Activated B cell treated with CpG ODN at 0.5 μM for 24 hours (primary cell): ENCODE measurements at regions not wholly inside any gene's neighbourhood (a gene's known extent, or its start where the extent isn't known, plus 50 kb on each side); places are given as distances from the start of the nearest gene placed in this dataset.

Experiments
- ATAC-seq: fragments of 200-7000 bp; cut with Tn5 transposase; one replicate; pipeline ENCODE4 v1.10.0; 2021; ENCODE audit warnings: low read depth, mild to moderate bottlenecking, moderate library complexity
- CTCF ChIA-PET: fragments of 350-600 bp; sonication (Branson Sonifier 250); formaldehyde crosslinking; loops from one replicate; lab custom pipeline; 2021; ENCODE audit warnings: antibody characterized with exemption; lab: Charles Lee
- POLR2A ChIA-PET: fragments of 350-600 bp; sonication (Branson Sonifier 250); formaldehyde crosslinking; loops from one replicate; lab custom pipeline; 2021; ENCODE audit warnings: antibody characterized with exemption; lab: Charles Lee
- DNase-seq: peaks from one replicate; pipeline ENCODE4 v3.0.0; 2022
- H3K27ac Mint-ChIP-seq: one replicate; pipeline ENCODE4 v1.8.0; 2020; ENCODE audit warnings: mixed read lengths
- H3K27me3 Mint-ChIP-seq: one replicate; pipeline ENCODE4 v1.8.0; 2021; ENCODE audit warnings: mixed read lengths
- H3K36me3 Mint-ChIP-seq: one replicate; pipeline ENCODE4 v1.8.0; 2021; ENCODE audit warnings: low read depth, mixed read lengths
- H3K4me1 Mint-ChIP-seq: one replicate; pipeline ENCODE4 v1.8.0; 2021; ENCODE audit warnings: mixed read lengths
- H3K4me3 Mint-ChIP-seq: one replicate; pipeline ENCODE4 v1.8.0; 2020; ENCODE audit warnings: mild to moderate bottlenecking, mixed read lengths
- H3K9me3 Mint-ChIP-seq: one replicate; pipeline ENCODE4 v1.8.0; 2020; ENCODE audit warnings: mixed read lengths
- intact Hi-C: fragments of 100-400 bp; cut with micrococcal nuclease; formaldehyde crosslinking; loops from one replicate; pipeline ENCODE4 v1.15.1; 2024
- TF ChIP-seq, protein P1 (sequence below): fragments of 200-600 bp; IDR thresholded peaks from one replicate; pipeline ENCODE4 v1.8.0; 2022; ENCODE audit warnings: antibody characterized with exemption, mild to moderate bottlenecking

DNA sequence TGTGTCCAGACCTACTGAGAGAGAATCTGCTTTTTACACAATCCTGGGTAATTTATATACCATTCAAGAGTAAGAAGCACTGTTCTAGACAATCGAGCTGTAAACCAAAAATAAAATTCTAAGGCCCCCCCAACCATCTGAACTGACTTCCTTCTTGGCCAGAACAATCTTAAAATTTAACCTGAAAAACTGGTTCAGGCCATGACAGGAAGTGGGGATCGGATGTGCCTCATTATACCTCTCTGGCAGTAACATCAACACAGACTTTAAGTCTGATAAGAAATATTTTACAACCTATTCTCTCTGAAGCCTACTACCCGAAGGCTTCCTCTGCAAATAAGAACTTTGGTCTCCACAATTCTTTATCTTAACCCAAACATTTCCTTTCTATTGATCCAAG is 75.2 kb upstream of the KIF5B start:
- ChIA-PET POLR2A (no interaction called here), CTCF (no interaction called here)
- H3K36me3 Mint-ChIP-seq = no peaks in the 10 kb centered on the region

DNA sequence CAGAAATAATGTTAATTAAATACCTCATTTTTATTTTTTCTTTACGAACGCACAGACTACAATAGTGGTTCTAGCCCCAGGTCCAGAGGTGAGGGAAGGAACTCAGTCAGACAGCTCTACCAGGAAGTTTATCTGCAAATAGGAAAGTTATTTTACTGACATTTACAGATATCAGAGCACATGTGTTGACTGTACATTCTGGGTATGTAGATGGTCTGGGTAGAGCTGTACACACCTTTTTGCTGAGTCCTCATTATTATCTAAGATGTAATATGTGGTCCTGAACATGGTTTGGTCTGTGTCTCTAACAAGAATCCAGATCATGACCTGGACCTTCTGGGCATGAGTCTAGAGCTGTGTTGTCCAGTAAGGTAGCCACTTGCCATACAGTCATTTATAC is 74.6 kb upstream of the KIF5B start:
- Mint-ChIP-seq H3K27ac (no peak overlapping the region), H3K27me3 (no peaks in the 10 kb centered on the region), H3K4me3 (no peak overlapping the region), H3K4me1 (no peaks in the 10 kb centered on the region), H3K36me3 (no peaks in the 10 kb centered on the region), H3K9me3 (no peaks in the 10 kb centered on the region)
- no peak for ATAC-seq
- ChIA-PET CTCF (no interaction called here), POLR2A (no interaction called here)
- intact Hi-C loops = no loop called here
- DNase-seq = no peak
- TF ChIP-seq, protein P1, sequence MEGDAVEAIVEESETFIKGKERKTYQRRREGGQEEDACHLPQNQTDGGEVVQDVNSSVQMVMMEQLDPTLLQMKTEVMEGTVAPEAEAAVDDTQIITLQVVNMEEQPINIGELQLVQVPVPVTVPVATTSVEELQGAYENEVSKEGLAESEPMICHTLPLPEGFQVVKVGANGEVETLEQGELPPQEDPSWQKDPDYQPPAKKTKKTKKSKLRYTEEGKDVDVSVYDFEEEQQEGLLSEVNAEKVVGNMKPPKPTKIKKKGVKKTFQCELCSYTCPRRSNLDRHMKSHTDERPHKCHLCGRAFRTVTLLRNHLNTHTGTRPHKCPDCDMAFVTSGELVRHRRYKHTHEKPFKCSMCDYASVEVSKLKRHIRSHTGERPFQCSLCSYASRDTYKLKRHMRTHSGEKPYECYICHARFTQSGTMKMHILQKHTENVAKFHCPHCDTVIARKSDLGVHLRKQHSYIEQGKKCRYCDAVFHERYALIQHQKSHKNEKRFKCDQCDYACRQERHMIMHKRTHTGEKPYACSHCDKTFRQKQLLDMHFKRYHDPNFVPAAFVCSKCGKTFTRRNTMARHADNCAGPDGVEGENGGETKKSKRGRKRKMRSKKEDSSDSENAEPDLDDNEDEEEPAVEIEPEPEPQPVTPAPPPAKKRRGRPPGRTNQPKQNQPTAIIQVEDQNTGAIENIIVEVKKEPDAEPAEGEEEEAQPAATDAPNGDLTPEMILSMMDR = no peak

More for the DNA sequence above, 75.2 kb upstream of the KIF5B start:
- TF ChIP-seq, protein P1 = no peak
- intact Hi-C loops = no loop called here
- Mint-ChIP-seq H3K27me3 (no peaks in the 10 kb centered on the region), H3K27ac (no peak overlapping the region), H3K9me3 (no peaks in the 10 kb centered on the region), H3K4me1 (no peaks in the 10 kb centered on the region), H3K4me3 (no peak overlapping the region)
- DNase-seq = no peak
- ATAC-seq = no peak

DNA sequence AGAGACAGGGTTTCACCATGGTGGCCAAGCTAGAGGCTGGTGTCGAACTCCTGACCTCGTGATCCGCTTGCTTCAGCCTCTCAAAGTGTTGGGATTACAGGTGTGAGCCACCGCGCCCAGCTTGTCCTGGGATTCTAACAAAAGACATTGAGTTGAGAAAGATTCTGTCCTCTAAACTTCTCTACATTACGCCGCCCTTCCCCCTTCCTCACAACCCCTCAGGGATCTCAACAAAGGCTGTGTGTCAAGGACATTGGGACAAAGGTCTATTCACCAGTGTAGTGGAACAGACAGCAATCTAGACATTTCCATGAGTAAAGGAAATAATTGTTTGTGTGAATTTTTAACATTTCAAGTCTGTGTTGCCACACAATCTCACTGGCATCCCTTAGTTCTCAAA is 68.8 kb upstream of the KIF5B start:
- DNase-seq (no peak), ATAC-seq (no peak)
- CTCF ChIA-PET = no interaction called here
- POLR2A ChIA-PET = no interaction called here
- no peaks in the 10 kb centered on the region for H3K36me3 Mint-ChIP-seq
- peaks cover 8% of the 10 kb centered on the region for H3K9me3 Mint-ChIP-seq
- H3K4me1 Mint-ChIP-seq = no peaks in the 10 kb centered on the region
- no peak overlapping the region for H3K27ac Mint-ChIP-seq
- H3K4me3 Mint-ChIP-seq = no peak overlapping the region
- peaks cover 3% of the 10 kb centered on the region for H3K27me3 Mint-ChIP-seq
- TF ChIP-seq, protein P1 = no peak
- intact Hi-C loops = no loop called here

DNA sequence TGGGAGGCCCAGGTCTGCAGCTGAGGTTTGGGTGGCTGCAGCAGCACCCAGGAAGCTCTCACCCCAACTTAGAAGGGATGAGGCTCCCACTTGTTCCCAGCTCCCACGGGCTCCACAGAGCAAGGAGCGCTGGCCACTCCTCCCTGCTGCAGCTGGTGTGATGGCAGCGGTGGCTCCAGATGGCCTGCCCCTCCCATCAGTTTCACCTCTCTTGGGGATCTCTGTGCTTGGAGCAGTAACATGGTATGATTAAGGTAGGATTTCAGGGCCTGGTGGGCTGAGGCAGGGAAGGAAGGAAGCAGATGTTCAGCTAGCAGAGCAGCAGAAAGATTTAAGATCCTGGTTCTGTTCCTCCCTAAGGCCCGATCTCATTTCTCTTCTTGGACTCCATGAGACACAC is 66.8 kb upstream of the KIF5B start:
- intact Hi-C loops = no loop called here
- Mint-ChIP-seq H3K27ac (no peak overlapping the region), H3K9me3 (peaks cover 8% of the 10 kb centered on the region), H3K4me1 (no peaks in the 10 kb centered on the region), H3K27me3 (peaks cover 3% of the 10 kb centered on the region), H3K36me3 (no peaks in the 10 kb centered on the region), H3K4me3 (no peak overlapping the region)
- CTCF ChIA-PET = no interaction called here
- ATAC-seq (no peak), DNase-seq (no peak)
- TF ChIP-seq, protein P1 = no peak
- POLR2A ChIA-PET = no interaction called here

DNA sequence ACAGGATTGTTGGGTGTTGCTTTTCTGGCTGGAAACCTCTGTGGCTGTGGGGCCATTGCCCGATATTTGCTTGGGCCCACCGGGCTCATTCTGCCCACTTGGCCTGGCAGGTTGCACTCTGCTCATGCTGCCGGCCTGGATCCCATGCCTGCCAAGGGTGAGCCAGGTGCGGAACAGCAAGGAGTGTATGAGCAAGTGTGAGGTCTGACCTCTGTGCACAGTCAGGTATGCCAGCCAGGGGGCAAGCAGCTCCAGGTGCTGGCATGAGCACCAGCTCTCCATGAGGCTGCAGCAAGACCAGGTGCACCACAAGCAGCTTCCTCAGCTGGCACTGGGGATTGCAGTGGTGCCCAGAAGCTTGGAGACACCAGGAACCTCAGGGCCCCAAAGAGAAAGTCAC is 65.4 kb upstream of the KIF5B start:
- ATAC-seq (no peak), DNase-seq (no peak)
- CTCF ChIA-PET = no interaction called here
- Mint-ChIP-seq H3K9me3 (peaks cover 8% of the 10 kb centered on the region), H3K4me1 (no peaks in the 10 kb centered on the region), H3K27ac (no peak overlapping the region), H3K27me3 (peaks cover 6% of the 10 kb centered on the region), H3K36me3 (no peaks in the 10 kb centered on the region), H3K4me3 (no peak overlapping the region)
- TF ChIP-seq, protein P1 = no peak
- POLR2A ChIA-PET = no interaction called here
- intact Hi-C loops = no loop called here
